ENCODE measurements at regions not wholly inside any gene's neighbourhood (a gene's known extent, or its start where the extent isn't known, plus 50 kb on each side); places are given as distances from the start of the nearest gene placed in this dataset.

GRCh38 chr3:18687286-18687685 lies 262.1 kb upstream of the SATB1 start:
- TF ChIP-seq, protein P1, sequence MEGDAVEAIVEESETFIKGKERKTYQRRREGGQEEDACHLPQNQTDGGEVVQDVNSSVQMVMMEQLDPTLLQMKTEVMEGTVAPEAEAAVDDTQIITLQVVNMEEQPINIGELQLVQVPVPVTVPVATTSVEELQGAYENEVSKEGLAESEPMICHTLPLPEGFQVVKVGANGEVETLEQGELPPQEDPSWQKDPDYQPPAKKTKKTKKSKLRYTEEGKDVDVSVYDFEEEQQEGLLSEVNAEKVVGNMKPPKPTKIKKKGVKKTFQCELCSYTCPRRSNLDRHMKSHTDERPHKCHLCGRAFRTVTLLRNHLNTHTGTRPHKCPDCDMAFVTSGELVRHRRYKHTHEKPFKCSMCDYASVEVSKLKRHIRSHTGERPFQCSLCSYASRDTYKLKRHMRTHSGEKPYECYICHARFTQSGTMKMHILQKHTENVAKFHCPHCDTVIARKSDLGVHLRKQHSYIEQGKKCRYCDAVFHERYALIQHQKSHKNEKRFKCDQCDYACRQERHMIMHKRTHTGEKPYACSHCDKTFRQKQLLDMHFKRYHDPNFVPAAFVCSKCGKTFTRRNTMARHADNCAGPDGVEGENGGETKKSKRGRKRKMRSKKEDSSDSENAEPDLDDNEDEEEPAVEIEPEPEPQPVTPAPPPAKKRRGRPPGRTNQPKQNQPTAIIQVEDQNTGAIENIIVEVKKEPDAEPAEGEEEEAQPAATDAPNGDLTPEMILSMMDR (IDR thresholded peaks at IDR 0.05; ENCODE audit: control extremely low read depth in 1 of 3, insufficient read depth in 1 of 3, low read depth in 1 of 3, low read length in 3 of 3) = no peak
- TF ChIP-seq SUZ12 (IDR thresholded peaks at IDR 0.05; ENCODE audit: low read length) = no peak
- no peak for TF ChIP-seq GTF2F1 (IDR thresholded peaks at IDR 0.05; ENCODE audit: borderline replicate concordance, low read depth, low read length)
- TF ChIP-seq ATF2 (IDR thresholded peaks at IDR 0.05; ENCODE audit: low read length) = no peak
- no peak for TF ChIP-seq PHF8 (conservative IDR thresholded peaks at IDR 0.05; ENCODE audit: low read depth, low read length)
- TF ChIP-seq CEBPB (IDR thresholded peaks at IDR 0.05; ENCODE audit: low read depth, low read length) = no peak
- TF ChIP-seq CHD2 (IDR thresholded peaks at IDR 0.05; ENCODE audit: low read length) = no peak

Measured in H1 (cell line).